Skeletal muscle satellite cell (primary cell): ENCODE measurements at regions not wholly inside any gene's neighbourhood (a gene's known extent, or its start where the extent isn't known, plus 50 kb on each side); places are given as distances from the start of the nearest gene placed in this dataset.
"Not testable (repeated sequence)": the region's sequence is repeated elsewhere in the genome, so short reads cannot be mapped to it uniquely, and the experiment has no call there.

Experiments used
- H3K27me3 ChIP-seq: 2 replicates; pipeline ENCODE4 v1.7.0; 2013; ENCODE audit warnings: low read length; ENCODE audit not compliant: control insufficient read depth, insufficient read depth
- H3K36me3 ChIP-seq: 2 replicates; pipeline ENCODE4 v1.7.0; 2013; ENCODE audit warnings: mild to moderate bottlenecking, control low read depth, low read length; ENCODE audit not compliant: insufficient read depth
- H3K4me1 ChIP-seq: 2 replicates; pipeline ENCODE4 v1.7.0; 2013; ENCODE audit warnings: low read length; ENCODE audit not compliant: control insufficient read depth, insufficient read depth
- H3K4me2 ChIP-seq: 2 replicates; pipeline ENCODE4 v1.7.0; 2013; ENCODE audit warnings: mild to moderate bottlenecking, low read length
- H3K4me3 ChIP-seq: 2 replicates; pipeline ENCODE4 v1.7.0; 2013; ENCODE audit warnings: low read length
- H3K9ac ChIP-seq: 2 replicates; pipeline ENCODE4 v1.7.0; 2013; ENCODE audit warnings: mild to moderate bottlenecking, low read depth, low read length, moderate library complexity
- H3K9me3 ChIP-seq: replicated peaks from 2 replicates; pipeline ENCODE4 v1.7.0; 2013; ENCODE audit warnings: mild to moderate bottlenecking, control low read depth, low read length

DNA sequence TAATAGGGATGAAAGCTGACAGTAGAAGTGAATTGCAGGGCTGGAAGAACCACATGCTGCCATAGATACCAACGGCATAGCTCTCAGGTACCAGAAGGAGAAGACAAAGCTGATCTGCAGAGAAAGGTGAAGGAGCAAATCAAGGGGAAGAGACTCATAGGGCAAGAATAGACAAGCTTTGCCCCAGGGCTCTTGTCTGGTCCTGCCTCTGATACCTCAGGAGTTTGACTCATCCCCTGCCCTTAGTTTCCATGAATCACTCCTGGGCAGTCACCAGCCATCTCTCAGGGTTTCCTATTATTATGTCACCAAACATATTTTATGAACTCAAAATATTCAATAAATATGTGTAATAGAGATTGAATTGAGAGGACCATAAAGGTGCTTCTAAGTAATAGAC is 800.9 kb downstream of the DNAH5 start:
- no peaks in the 10 kb centered on the region for H3K36me3 ChIP-seq
- H3K4me3 ChIP-seq, result no peak overlapping the region
- no peaks in the 10 kb centered on the region for H3K4me1 ChIP-seq
- H3K4me2 ChIP-seq, result no peak overlapping the region
- H3K9ac ChIP-seq, result no peak overlapping the region
- no peaks in the 10 kb centered on the region for H3K9me3 ChIP-seq
- H3K27me3 ChIP-seq, result no peaks in the 10 kb centered on the region

DNA sequence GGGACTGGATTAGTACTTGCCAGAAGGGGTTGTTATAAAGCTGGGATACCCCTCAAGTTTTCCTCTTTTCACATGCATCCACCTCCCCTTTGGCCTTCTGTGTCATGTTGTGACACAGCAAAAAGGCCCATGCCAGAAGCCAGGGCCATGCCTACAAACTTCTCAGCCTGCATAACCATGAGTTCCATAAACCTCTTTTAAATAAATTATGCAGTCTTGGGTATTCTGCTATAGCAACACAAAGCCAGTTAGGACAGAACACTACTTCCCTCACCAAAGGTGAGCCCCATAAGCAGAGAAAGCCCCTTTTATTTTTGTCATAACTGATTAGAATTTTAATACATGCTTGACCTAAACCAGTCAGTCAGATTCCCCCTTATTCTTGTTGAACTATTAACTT is 801.3 kb downstream of the DNAH5 start:
- Histone ChIP-seq H3K9ac (no peak overlapping the region), H3K4me3 (no peak overlapping the region), H3K27me3 (no peaks in the 10 kb centered on the region), H3K36me3 (no peaks in the 10 kb centered on the region), H3K4me2 (no peak overlapping the region), H3K9me3 (no peaks in the 10 kb centered on the region), H3K4me1 (no peaks in the 10 kb centered on the region)

DNA sequence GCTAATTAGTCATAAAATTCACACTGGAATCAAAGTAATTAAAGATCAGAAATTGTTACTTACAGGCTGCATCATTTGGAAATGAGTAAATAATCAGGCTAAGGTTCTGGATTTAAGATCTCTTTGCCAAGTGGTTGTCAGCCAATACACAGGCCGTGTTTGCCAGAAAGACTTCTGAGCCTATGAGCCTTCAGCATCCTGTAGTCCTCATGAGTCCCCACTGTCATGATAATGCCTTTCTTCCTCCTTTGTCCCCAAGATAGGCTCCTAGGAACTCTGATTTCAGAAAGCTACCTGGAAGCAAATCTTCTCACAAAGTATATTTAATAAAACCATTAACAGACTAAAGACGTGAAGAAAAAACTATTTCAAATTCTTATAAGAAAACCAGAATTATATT is 810.5 kb downstream of the DNAH5 start:
- Histone ChIP-seq H3K9me3 (no peaks in the 10 kb centered on the region), H3K27me3 (no peaks in the 10 kb centered on the region)

DNA sequence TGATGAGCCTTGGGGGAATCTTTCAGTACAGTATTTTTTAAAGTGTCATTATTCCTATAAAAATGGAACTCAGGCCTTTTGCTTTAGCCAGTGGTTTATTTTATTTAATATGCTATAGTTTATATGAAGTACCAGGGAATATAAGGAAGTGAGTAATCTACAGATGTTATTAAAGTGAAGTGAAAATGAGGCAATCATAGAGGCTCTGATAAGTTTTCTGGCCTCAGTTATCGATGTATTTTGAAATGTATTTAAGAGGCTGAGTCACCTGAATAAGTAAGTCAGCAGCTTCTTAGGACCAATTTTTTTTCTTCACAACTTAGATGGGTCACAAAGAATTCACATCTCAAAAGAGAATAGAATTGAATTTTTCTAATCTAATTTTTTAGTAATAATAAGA is 829.0 kb downstream of the DNAH5 start:
- Histone ChIP-seq H3K36me3 (no peaks in the 10 kb centered on the region), H3K9me3 (no peaks in the 10 kb centered on the region), H3K4me1 (no peaks in the 10 kb centered on the region), H3K9ac (no peak overlapping the region), H3K27me3 (no peaks in the 10 kb centered on the region), H3K4me3 (no peak overlapping the region), H3K4me2 (no peak overlapping the region)

More for the DNA sequence above, 810.5 kb downstream of the DNAH5 start:
- Histone ChIP-seq H3K4me3 (no peak overlapping the region), H3K4me2 (no peak overlapping the region), H3K4me1 (no peaks in the 10 kb centered on the region), H3K9ac (no peak overlapping the region), H3K36me3 (no peaks in the 10 kb centered on the region)

DNA sequence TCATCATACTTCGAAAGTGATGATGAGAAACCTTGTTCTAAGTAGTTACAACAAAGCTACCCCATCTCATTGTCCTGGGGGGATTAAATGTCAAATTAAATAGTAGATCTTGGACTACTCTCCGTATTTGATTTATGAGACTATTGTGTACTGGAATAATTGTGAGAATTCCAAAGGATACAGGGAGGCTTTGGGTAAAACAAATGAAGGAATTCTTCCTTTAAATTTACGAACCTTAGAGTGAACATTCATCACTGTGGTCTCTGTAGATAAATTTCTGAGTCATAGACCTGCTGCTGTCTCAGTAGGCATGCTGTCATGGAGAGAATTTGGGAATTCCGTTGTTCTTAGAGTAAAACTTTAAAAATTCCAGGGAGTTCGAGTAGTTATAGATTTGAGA is 836.2 kb downstream of the DNAH5 start:
- no peaks in the 10 kb centered on the region for H3K4me1 ChIP-seq
- H3K4me3 ChIP-seq, result no peak overlapping the region
- H3K9ac ChIP-seq, result no peak overlapping the region
- H3K4me2 ChIP-seq, result no peak overlapping the region
- no peaks in the 10 kb centered on the region for H3K36me3 ChIP-seq
- H3K9me3 ChIP-seq, result no peaks in the 10 kb centered on the region
- no peaks in the 10 kb centered on the region for H3K27me3 ChIP-seq

DNA sequence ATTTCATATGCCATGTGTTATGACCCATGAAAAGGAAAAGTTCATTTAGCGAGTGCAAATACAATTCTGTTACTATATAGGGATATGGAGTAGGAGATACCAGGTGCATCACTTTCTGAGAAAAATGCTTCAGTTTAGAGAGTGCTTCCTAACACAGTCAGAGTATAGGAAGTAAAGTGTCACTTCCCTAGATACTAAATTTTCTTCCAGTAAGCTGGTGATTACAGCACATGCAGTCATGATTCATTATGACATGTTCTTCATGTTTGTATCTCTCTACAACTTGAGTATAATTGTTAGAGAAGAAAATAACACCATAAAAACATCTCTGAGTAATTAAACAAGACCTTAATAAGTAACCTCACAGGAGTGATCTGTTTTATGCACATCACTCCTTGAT is 837.0 kb downstream of the DNAH5 start:
- Histone ChIP-seq H3K27me3 (no peaks in the 10 kb centered on the region), H3K4me3 (no peak overlapping the region), H3K9me3 (no peaks in the 10 kb centered on the region), H3K4me2 (no peak overlapping the region), H3K36me3 (no peaks in the 10 kb centered on the region), H3K4me1 (no peaks in the 10 kb centered on the region), H3K9ac (no peak overlapping the region)

DNA sequence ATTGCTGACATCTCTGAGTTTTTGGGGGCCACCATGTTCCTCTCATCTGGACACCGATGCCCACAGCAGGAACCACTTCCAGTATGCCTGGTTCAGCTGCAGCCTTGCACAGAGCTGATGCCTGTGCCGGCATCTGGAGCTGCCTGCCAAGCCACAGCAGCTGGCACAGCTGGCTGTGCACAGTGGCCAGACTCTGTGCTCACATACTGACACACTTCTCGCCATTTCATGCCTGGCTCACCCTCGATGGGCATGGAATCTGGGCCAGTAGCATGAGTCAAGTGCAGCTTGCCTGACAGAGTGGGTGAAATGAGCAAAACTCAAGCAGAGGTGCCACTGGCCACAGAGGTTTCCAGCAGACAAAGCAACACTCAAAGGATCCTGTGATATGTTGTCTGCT is 863.4 kb downstream of the DNAH5 start:
- H3K9ac ChIP-seq, result no peak overlapping the region
- peaks cover 3% of the 10 kb centered on the region for H3K9me3 ChIP-seq

DNA sequence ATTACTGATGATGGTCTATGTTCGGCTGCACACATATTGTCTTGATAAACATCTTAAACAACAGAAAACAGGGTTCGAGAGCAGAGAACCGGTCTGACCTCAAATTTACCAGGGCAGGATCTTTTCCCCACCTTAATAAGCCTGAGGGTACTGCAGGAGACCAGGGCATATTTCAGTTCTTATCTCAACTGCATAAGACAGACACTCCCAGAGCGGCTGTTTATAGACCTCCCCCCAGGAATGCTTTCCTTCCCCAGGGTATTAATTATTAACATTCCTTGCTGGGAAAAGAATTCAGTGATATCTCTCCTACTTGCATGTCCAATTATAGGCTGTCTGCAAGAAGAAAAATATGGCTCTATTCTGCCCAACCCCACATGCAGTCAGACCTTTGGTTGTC is 871.6 kb downstream of the DNAH5 start:
- not testable (repeated sequence) for H3K4me1 ChIP-seq, H3K4me2 ChIP-seq, H3K27me3 ChIP-seq, H3K9me3 ChIP-seq, H3K4me3 ChIP-seq, H3K36me3 ChIP-seq, H3K9ac ChIP-seq

More for the DNA sequence above, 863.4 kb downstream of the DNAH5 start:
- Histone ChIP-seq H3K4me1 (no peaks in the 10 kb centered on the region), H3K4me2 (no peak overlapping the region), H3K36me3 (no peaks in the 10 kb centered on the region), H3K27me3 (no peaks in the 10 kb centered on the region), H3K4me3 (no peak overlapping the region)

DNA sequence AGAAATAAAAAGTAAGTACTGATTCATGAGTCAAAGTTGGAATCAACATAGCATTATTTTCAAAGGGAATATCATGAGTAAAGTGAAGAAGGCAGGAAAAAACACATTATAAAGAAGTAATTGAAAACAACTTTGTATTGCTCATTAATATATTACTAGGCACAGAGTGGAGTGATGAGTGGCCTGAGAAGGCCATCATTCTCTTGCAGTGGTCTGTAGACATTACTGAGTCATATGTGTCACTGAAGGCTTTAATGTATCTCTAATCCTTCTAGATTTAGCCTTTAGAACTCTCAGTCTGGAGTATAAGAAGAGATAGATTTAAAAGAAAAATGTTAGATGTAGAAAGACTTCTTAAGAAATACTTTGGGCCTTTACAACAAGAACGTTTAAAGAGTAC is 881.4 kb downstream of the DNAH5 start:
- Histone ChIP-seq H3K36me3 (no peaks in the 10 kb centered on the region), H3K27me3 (no peaks in the 10 kb centered on the region), H3K4me3 (no peak overlapping the region), H3K4me1 (no peaks in the 10 kb centered on the region), H3K4me2 (no peak overlapping the region), H3K9me3 (no peaks in the 10 kb centered on the region), H3K9ac (no peak overlapping the region)

DNA sequence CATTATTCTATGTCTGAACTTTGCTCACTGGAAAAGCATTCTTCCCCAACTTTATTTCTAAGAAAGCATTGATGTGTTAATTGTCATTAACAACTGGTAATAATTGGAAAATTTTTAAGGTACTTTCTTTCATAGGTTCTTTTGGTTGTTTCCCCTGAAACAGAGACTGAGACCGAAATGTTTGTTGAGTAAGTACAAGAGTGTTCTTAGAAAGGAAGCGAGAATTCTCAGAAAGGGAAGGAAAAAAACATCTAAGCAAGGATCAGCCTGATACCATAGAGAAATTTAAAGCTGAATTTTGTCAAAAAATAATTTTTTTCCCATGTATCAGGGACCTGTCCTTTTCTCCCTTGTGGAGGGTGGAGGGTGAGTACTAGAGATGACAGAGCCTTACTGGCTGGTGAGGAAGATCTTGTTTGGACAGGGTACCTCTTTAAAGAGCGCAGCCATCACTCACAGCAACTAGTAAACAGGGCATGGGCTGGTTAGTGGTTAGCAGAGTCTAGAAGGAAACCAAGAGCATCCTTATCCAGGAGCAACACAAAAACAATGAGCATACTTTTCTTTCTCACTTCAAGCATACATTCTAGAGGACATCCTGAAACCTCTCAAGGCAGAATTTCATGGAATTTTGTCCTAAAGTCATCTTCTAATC is 898.5 kb downstream of the DNAH5 start:
- Histone ChIP-seq H3K36me3 (no peaks in the 10 kb centered on the region), H3K27me3 (no peaks in the 10 kb centered on the region), H3K4me3 (no peak overlapping the region), H3K4me1 (no peaks in the 10 kb centered on the region), H3K4me2 (no peak overlapping the region), H3K9me3 (no peaks in the 10 kb centered on the region), H3K9ac (no peak overlapping the region)

DNA sequence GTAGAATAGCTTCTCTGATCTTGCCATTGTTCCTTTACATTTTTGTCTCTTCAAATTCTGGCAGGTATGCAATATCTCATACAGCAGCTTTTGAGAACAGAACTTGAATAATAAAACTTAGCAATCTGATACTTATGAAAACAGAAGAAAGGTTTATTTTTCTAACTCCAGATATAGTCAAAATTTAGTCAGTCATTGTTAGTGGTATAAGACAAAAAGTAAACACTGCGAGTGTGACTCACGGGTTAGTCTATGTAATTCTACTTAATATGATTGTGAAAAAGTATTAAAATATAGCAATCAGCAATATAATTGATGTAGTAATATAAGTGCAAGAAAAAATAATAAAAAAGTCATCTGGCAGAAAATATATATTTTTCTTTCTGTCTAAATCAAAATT is 910.4 kb downstream of the DNAH5 start:
- no peaks in the 10 kb centered on the region for H3K9me3 ChIP-seq
- no peaks in the 10 kb centered on the region for H3K4me1 ChIP-seq
- H3K27me3 ChIP-seq, result no peaks in the 10 kb centered on the region
- H3K9ac ChIP-seq, result no peak overlapping the region
- H3K4me3 ChIP-seq, result no peak overlapping the region
- no peaks in the 10 kb centered on the region for H3K36me3 ChIP-seq
- no peak overlapping the region for H3K4me2 ChIP-seq

DNA sequence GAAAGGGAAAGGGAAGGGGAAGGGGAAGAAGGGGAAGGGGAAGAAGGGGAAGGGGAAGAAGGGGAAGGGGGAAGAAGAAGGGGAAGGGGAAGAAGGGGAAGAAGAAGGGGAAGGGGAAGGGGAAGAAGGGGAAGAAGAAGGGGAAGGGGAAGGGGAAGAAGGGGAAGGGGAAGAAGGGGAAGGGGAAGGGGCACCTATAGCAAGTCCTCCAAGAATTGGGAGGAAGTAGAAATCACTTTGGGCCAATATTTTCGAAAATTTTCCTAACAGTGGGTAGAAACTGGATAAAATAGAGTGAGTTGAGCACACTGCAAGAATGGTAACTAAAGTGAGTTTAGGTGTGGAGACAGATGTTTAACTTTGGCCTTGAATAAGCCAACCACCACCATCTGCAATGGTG is 915.3 kb downstream of the DNAH5 start:
- no peaks in the 10 kb centered on the region for H3K27me3 ChIP-seq
- H3K4me3 ChIP-seq, result no peak overlapping the region
- no peaks in the 10 kb centered on the region for H3K4me1 ChIP-seq
- H3K9me3 ChIP-seq, result no peaks in the 10 kb centered on the region
- no peaks in the 10 kb centered on the region for H3K36me3 ChIP-seq
- no peak overlapping the region for H3K9ac ChIP-seq
- no peak overlapping the region for H3K4me2 ChIP-seq
